DOHH2 (cell line): ENCODE measurements at regions not wholly inside any gene's neighbourhood (a gene's known extent, or its start where the extent isn't known, plus 50 kb on each side); places are given as distances from the start of the nearest gene placed in this dataset.
"Not testable (repeated sequence)": the region's sequence is repeated elsewhere in the genome, so short reads cannot be mapped to it uniquely, and the experiment has no call there.

Source experiments
- H3F3A ChIP-seq: fragments of 200-600 bp; sonication (generic), shearing (Covaris generic); 2 replicates; pipeline ENCODE4 v1.6.0; 2016; ENCODE audit warnings: antibody characterized with exemption, mild to moderate bottlenecking; ENCODE audit not compliant: control insufficient read depth, insufficient read depth
- H3K27ac ChIP-seq: fragments of 200-600 bp; sonication (generic); 2 replicates; pipeline ENCODE4 v1.5.1; 2014; ENCODE audit warnings: low read depth, mild to moderate bottlenecking, low read length, moderate library complexity
- H3K27me3 ChIP-seq: fragments of 200-600 bp; sonication (generic); 2 replicates; pipeline ENCODE4 v1.6.1; 2014; ENCODE audit warnings: mild to moderate bottlenecking, low read length, mixed read lengths; ENCODE audit not compliant: control insufficient read depth
- H3K36me3 ChIP-seq: fragments of 200-600 bp; sonication (generic); 2 replicates; pipeline ENCODE4 v1.6.1; 2014; ENCODE audit warnings: mild to moderate bottlenecking, low read length, moderate library complexity, mixed read lengths; ENCODE audit not compliant: control insufficient read depth
- H3K4me1 ChIP-seq: fragments of 200-600 bp; sonication (generic); 2 replicates; pipeline ENCODE4 v1.6.1; 2014; ENCODE audit warnings: mild to moderate bottlenecking, low read length, mixed read lengths; ENCODE audit not compliant: control insufficient read depth
- H3K4me2 ChIP-seq: fragments of 200-600 bp; sonication (generic); 2 replicates; pipeline ENCODE4 v1.6.0; 2014; ENCODE audit warnings: mild to moderate bottlenecking, low read length, moderate library complexity
- H3K4me3 ChIP-seq: fragments of 200-600 bp; sonication (generic); 2 replicates; pipeline ENCODE4 v1.5.1; 2014; ENCODE audit warnings: mild to moderate bottlenecking, low read length, mixed read lengths
- H3K79me2 ChIP-seq: fragments of 200-600 bp; sonication (generic); 2 replicates; pipeline ENCODE4 v1.6.1; 2014; ENCODE audit warnings: mild to moderate bottlenecking, low read length, mixed read lengths; ENCODE audit not compliant: control insufficient read depth
- H3K9me2 ChIP-seq: fragments of 200-600 bp; sonication (generic); replicated peaks from 2 replicates; pipeline ENCODE4 v1.6.1; 2014; ENCODE audit warnings: mild to moderate bottlenecking, low read length, mixed read lengths; ENCODE audit not compliant: control insufficient read depth
- H3K9me3 ChIP-seq: fragments of 200-600 bp; sonication (generic); 2 replicates; pipeline ENCODE4 v1.6.1; 2014; ENCODE audit warnings: antibody characterized with exemption, low read length, mixed read lengths; ENCODE audit not compliant: control insufficient read depth, insufficient read depth
- H4K20me1 ChIP-seq: fragments of 200-600 bp; sonication (generic); 2 replicates; pipeline ENCODE4 v1.6.0; 2014; ENCODE audit warnings: low read depth, mild to moderate bottlenecking, antibody characterized with exemption, low read length, moderate library complexity; ENCODE audit not compliant: control insufficient read depth, insufficient read depth
- CTCF ChIP-seq: fragments of 200-600 bp; sonication (generic); IDR thresholded peaks from one replicate; pipeline ENCODE4 v1.5.1; 2014; ENCODE audit warnings: antibody characterized with exemption, mild to moderate bottlenecking, low read depth, low read length; ENCODE audit not compliant: poor library complexity, severe bottlenecking
- EZH2phosphoT487 ChIP-seq: fragments of 200-600 bp; sonication (generic); IDR thresholded peaks from 2 replicates; pipeline ENCODE4 v1.6.1; 2017; ENCODE audit warnings: borderline replicate concordance, mild to moderate bottlenecking, antibody characterized with exemption, low read length, moderate library complexity, mixed read lengths

- H3K27me3 ChIP-seq, H3K4me2 ChIP-seq, H3F3A ChIP-seq, H3K9me2 ChIP-seq, H4K20me1 ChIP-seq, H3K36me3 ChIP-seq, H3K27ac ChIP-seq, H3K4me3 ChIP-seq, H3K4me1 ChIP-seq, H3K79me2 ChIP-seq, H3K9me3 ChIP-seq: not testable (repeated sequence)
Observed at GRCh38 chr20:17891131-17891530, 77.5 kb downstream of the SNX5 start.

- Histone ChIP-seq H3K27me3 (no peaks in the 10 kb centered on the region), H3K4me1 (peaks cover 8% of the 10 kb centered on the region), H3K27ac (no peak overlapping the region), H3F3A (no peaks in the 10 kb centered on the region), H3K9me2 (no peaks in the 10 kb centered on the region), H3K36me3 (no peaks in the 10 kb centered on the region), H3K4me3 (no peak overlapping the region), H4K20me1 (no peaks in the 10 kb centered on the region), H3K4me2 (no peak overlapping the region), H3K9me3 (peaks cover 3% of the 10 kb centered on the region; the same call in 1 of the 2 replicates), H3K79me2 (no peaks in the 10 kb centered on the region)
- TF ChIP-seq CTCF = no peak
- no peak for TF ChIP-seq EZH2phosphoT487
Observed at GRCh38 chr20:17890330-17890729, 78.3 kb downstream of the SNX5 start.

- Histone ChIP-seq H4K20me1 (no peaks in the 10 kb centered on the region), H3K9me3 (peaks cover 3% of the 10 kb centered on the region; the same call in 1 of the 2 replicates), H3K4me2 (no peak overlapping the region), H3K27ac (no peak overlapping the region), H3F3A (no peaks in the 10 kb centered on the region), H3K36me3 (no peaks in the 10 kb centered on the region), H3K79me2 (no peaks in the 10 kb centered on the region), H3K4me3 (no peak overlapping the region), H3K9me2 (no peaks in the 10 kb centered on the region), H3K27me3 (no peaks in the 10 kb centered on the region), H3K4me1 (peaks cover 19% of the 10 kb centered on the region)
- TF ChIP-seq CTCF (no peak), EZH2phosphoT487 (no peak)
Observed at GRCh38 chr20:17889226-17889625, 79.4 kb downstream of the SNX5 start.

GRCh38 chr20:17888044-17888443 lies 80.5 kb downstream of the SNX5 start:
- Histone ChIP-seq H3K4me1 (peaks cover 27% of the 10 kb centered on the region), H3K36me3 (no peaks in the 10 kb centered on the region), H3K9me2 (no peaks in the 10 kb centered on the region), H3F3A (no peaks in the 10 kb centered on the region), H3K4me2 (no peak overlapping the region), H3K4me3 (no peak overlapping the region), H3K27me3 (no peaks in the 10 kb centered on the region), H3K79me2 (no peaks in the 10 kb centered on the region), H4K20me1 (no peaks in the 10 kb centered on the region), H3K27ac (no peak overlapping the region), H3K9me3 (peaks cover 3% of the 10 kb centered on the region; the same call in 1 of the 2 replicates)
- TF ChIP-seq EZH2phosphoT487 (no peak), CTCF (no peak)
